ENCODE measurements at regions not wholly inside any gene's neighbourhood (a gene's known extent, or its start where the extent isn't known, plus 50 kb on each side); places are given as distances from the start of the nearest gene placed in this dataset.

DNA sequence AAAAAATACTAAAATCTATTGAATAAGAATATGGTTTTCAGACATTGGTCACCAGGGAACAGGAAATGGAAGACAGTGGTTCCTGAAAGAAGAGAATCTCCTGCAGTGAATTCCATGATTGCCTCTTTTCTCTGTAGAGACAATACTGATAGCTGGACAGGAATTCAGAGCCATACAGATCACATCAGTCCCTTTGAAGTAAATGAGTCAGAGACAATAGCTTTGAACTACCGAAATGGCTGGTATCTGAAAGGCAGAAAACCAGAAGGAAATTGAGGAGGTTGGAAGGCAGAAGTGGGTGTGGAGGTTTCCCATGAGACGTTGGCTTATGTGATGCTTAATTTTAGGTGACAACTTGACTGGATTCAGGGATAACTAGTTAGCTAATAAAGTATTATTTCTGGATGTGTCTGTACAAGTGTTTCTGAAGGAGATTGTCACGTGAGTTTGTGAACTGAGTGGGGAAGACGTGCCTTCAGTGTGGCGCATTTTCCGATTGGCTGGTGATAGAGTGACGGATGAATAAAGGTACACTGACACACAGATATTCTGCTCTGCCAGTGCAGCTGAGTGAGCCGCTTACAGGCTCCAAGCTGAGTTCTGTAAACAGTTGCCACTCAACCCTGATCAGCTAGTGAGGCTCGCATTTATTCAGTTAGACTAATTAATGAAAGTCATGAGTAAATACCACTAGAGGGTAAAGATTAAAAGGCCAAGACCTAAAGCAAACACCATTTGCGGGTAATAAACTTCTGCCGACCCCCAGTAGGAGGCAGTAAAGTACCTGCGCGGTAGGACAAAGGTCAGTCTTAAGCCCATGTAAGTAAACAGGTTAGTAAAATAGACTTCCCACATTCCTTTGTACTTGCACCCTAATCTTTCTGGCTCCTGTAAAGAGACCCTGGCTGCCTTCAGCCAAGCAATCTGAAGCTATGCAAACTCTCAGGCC, 1298.6 kb downstream of the SI start:
- DNase-seq (no peak), ATAC-seq (ENCODE audit: low read depth) (no peak)
- Histone ChIP-seq H4K20me1 (ENCODE audit: control insufficient read depth, insufficient read depth, low read length, poor library complexity, severe bottlenecking) (no peaks in the 10 kb centered on the region), H3K79me2 (ENCODE audit: control insufficient read depth, insufficient read depth, low read length) (no peaks in the 10 kb centered on the region), H3K4me3 (ENCODE audit: control extremely low read depth in 1 of 5, extremely low read depth in 1 of 5, insufficient read depth in 1 of 5, low read depth in 2 of 5, low read length in 4 of 5) (no peak overlapping the region), H3K27ac (ENCODE audit: low read length in 2 of 2) (no peak overlapping the region), H3K27me3 (replicated peaks in 1 of 4; ENCODE audit: control extremely low read depth in 1 of 4, control insufficient read depth in 3 of 4, insufficient read depth in 4 of 4, low read length in 3 of 4) (no peaks in the 10 kb centered on the region), H3K9ac (ENCODE audit: low read length) (no peak overlapping the region), H3K36me3 (replicated peaks in 1 of 2; ENCODE audit: control extremely low read depth in 1 of 2, control insufficient read depth in 1 of 2, extremely low read depth in 1 of 2, insufficient read depth in 2 of 2, low read length in 1 of 2) (no peaks in the 10 kb centered on the region), H3K9me3 (ENCODE audit: control extremely low read depth in 1 of 3, control insufficient read depth in 2 of 3, insufficient read depth in 1 of 3, low read length in 2 of 3) (peaks cover 0 to 2% (median 0%) of the 10 kb centered on the region in 3 donors), H3K4me1 (ENCODE audit: control insufficient read depth in 2 of 2, insufficient read depth in 2 of 2, low read length in 2 of 2) (no peaks in the 10 kb centered on the region), H3K4me2 (replicated peaks; ENCODE audit: low read depth, low read length, poor library complexity, severe bottlenecking) (no peak overlapping the region), H2AFZ (ENCODE audit: insufficient read depth, low read depth, low read length, poor library complexity, severe bottlenecking) (no peak overlapping the region)
- H3K27me3 Mint-ChIP-seq: no peaks in the 10 kb centered on the region
- CTCF ChIA-PET: no interaction called here
- TF ChIP-seq EZH2 (IDR thresholded peaks at IDR 0.05; ENCODE audit: borderline replicate concordance, insufficient read depth, low read depth, low read length, poor library complexity, severe bottlenecking) (no peak), CTCF (IDR thresholded peaks at IDR 0.05) (no peak)
- intact Hi-C loops (cut with micrococcal nuclease): no loop called here
- peaks cover 7% of the 10 kb centered on the region for H3K9me3 Mint-ChIP-seq (ENCODE audit: insufficient read depth)
- H3K4me1 Mint-ChIP-seq: no peaks in the 10 kb centered on the region
- H3K4me3 Mint-ChIP-seq: no peak overlapping the region
- no peak overlapping the region for H3K27ac Mint-ChIP-seq
- 85% methylated on average over 7 of the region's 13 CpGs for WGBS (ENCODE audit: insufficient coverage)
- POLR2A ChIA-PET: no interaction called here

- Histone ChIP-seq H2AFZ (ENCODE audit: insufficient read depth, low read depth, low read length, poor library complexity, severe bottlenecking) (no peak overlapping the region), H3K27me3 (replicated peaks in 1 of 4; ENCODE audit: control extremely low read depth in 1 of 4, control insufficient read depth in 3 of 4, insufficient read depth in 4 of 4, low read length in 3 of 4) (no peaks in the 10 kb centered on the region), H3K4me1 (ENCODE audit: control insufficient read depth in 2 of 2, insufficient read depth in 2 of 2, low read length in 2 of 2) (no peaks in the 10 kb centered on the region), H4K20me1 (ENCODE audit: control insufficient read depth, insufficient read depth, low read length, poor library complexity, severe bottlenecking) (no peaks in the 10 kb centered on the region), H3K9ac (ENCODE audit: low read length) (no peak overlapping the region), H3K4me3 (ENCODE audit: control extremely low read depth in 1 of 5, extremely low read depth in 1 of 5, insufficient read depth in 1 of 5, low read depth in 2 of 5, low read length in 4 of 5) (no peak overlapping the region), H3K27ac (ENCODE audit: low read length in 2 of 2) (no peak overlapping the region), H3K79me2 (ENCODE audit: control insufficient read depth, insufficient read depth, low read length) (no peaks in the 10 kb centered on the region), H3K36me3 (replicated peaks in 1 of 2; ENCODE audit: control extremely low read depth in 1 of 2, control insufficient read depth in 1 of 2, extremely low read depth in 1 of 2, insufficient read depth in 2 of 2, low read length in 1 of 2) (no peaks in the 10 kb centered on the region), H3K4me2 (replicated peaks; ENCODE audit: low read depth, low read length, poor library complexity, severe bottlenecking) (no peak overlapping the region), H3K9me3 (ENCODE audit: control extremely low read depth in 1 of 3, control insufficient read depth in 2 of 3, insufficient read depth in 1 of 3, low read length in 2 of 3) (no peaks in the 10 kb centered on the region)
- no peaks in the 10 kb centered on the region for H3K27me3 Mint-ChIP-seq
- ATAC-seq (ENCODE audit: low read depth) (no peak), DNase-seq (no peak)
- TF ChIP-seq CTCF (IDR thresholded peaks at IDR 0.05) (no peak), EZH2 (IDR thresholded peaks at IDR 0.05; ENCODE audit: borderline replicate concordance, insufficient read depth, low read depth, low read length, poor library complexity, severe bottlenecking) (no peak)
- no peak overlapping the region for H3K4me3 Mint-ChIP-seq
- intact Hi-C loops (cut with micrococcal nuclease): no loop called here
- no peak overlapping the region for H3K27ac Mint-ChIP-seq
- CTCF ChIA-PET: no interaction called here
- POLR2A ChIA-PET: no interaction called here
- H3K9me3 Mint-ChIP-seq (ENCODE audit: insufficient read depth): peaks cover 3% of the 10 kb centered on the region
- no peaks in the 10 kb centered on the region for H3K4me1 Mint-ChIP-seq
Observed at GRCh38 chr3:163776743-163777142, 1301.6 kb downstream of the SI start.

Data from B cell (primary cell).